ENCODE measurements at regions not wholly inside any gene's neighbourhood (a gene's known extent, or its start where the extent isn't known, plus 50 kb on each side); places are given as distances from the start of the nearest gene placed in this dataset.

GRCh38 chr2:186027922-186028321 is 289.3 kb downstream of the FSIP2 start:
- TF ChIP-seq CTCF (IDR thresholded peaks at IDR 0.05), result no peak
- Histone ChIP-seq H3K4me1 (no peaks in the 10 kb centered on the region), H3K27ac (no peak overlapping the region), H3K4me3 (no peak overlapping the region), H3K36me3 (no peaks in the 10 kb centered on the region), H3K9me3 (no peaks in the 10 kb centered on the region), H3K27me3 (no peaks in the 10 kb centered on the region)
- no peak for DNase-seq
- intact Hi-C loops (cut with DNase I; ENCODE audit: low total_unique reads), result no loop called here

- Histone ChIP-seq H3K36me3 (no peaks in the 10 kb centered on the region), H3K27me3 (no peaks in the 10 kb centered on the region), H3K27ac (no peak overlapping the region), H3K9me3 (no peaks in the 10 kb centered on the region), H3K4me1 (no peaks in the 10 kb centered on the region), H3K4me3 (no peak overlapping the region)
- intact Hi-C loops (cut with DNase I; ENCODE audit: low total_unique reads), result no loop called here
- TF ChIP-seq CTCF (IDR thresholded peaks at IDR 0.05), result no peak
- DNase-seq, result no peak
Observed at GRCh38 chr2:186031229-186031628, 292.6 kb downstream of the FSIP2 start.

- H3K4me1 ChIP-seq, result no peaks in the 10 kb centered on the region
- H3K4me3 ChIP-seq, result no peak overlapping the region
- no peaks in the 10 kb centered on the region for H3K36me3 ChIP-seq
- H3K27me3 ChIP-seq, result no peaks in the 10 kb centered on the region
- TF ChIP-seq CTCF (IDR thresholded peaks at IDR 0.05), result no peak
- no peak for DNase-seq
- H3K9me3 ChIP-seq, result no peaks in the 10 kb centered on the region
- intact Hi-C loops (cut with DNase I; ENCODE audit: low total_unique reads), result no loop called here
- H3K27ac ChIP-seq, result no peak overlapping the region
Observed at GRCh38 chr2:186032102-186032738, 293.6 kb downstream of the FSIP2 start.

- H3K4me3 ChIP-seq, result no peak overlapping the region
- no peaks in the 10 kb centered on the region for H3K4me1 ChIP-seq
- no peak overlapping the region for H3K27ac ChIP-seq
- no peaks in the 10 kb centered on the region for H3K36me3 ChIP-seq
- no peak for DNase-seq
- intact Hi-C loops (cut with DNase I; ENCODE audit: low total_unique reads), result no loop called here
- H3K27me3 ChIP-seq, result no peaks in the 10 kb centered on the region
- H3K9me3 ChIP-seq, result no peaks in the 10 kb centered on the region
- no peak for TF ChIP-seq CTCF (IDR thresholded peaks at IDR 0.05)
Observed at GRCh38 chr2:186032930-186033329, 294.3 kb downstream of the FSIP2 start.

GRCh38 chr2:186033541-186033940 is 294.9 kb downstream of the FSIP2 start:
- no peaks in the 10 kb centered on the region for H3K4me1 ChIP-seq
- no peaks in the 10 kb centered on the region for H3K27me3 ChIP-seq
- no peak overlapping the region for H3K4me3 ChIP-seq
- intact Hi-C loops (cut with DNase I; ENCODE audit: low total_unique reads), result no loop called here
- no peaks in the 10 kb centered on the region for H3K36me3 ChIP-seq
- no peak for DNase-seq
- H3K9me3 ChIP-seq, result no peaks in the 10 kb centered on the region
- TF ChIP-seq CTCF (IDR thresholded peaks at IDR 0.05), result no peak
- H3K27ac ChIP-seq, result no peak overlapping the region

Data from tibial artery (tissue), 4 donors.